C4-2B (cell line): ENCODE measurements at regions not wholly inside any gene's neighbourhood (a gene's known extent, or its start where the extent isn't known, plus 50 kb on each side); places are given as distances from the start of the nearest gene placed in this dataset.
A peak's percentile ranks its signal among the peaks of the same experiment; 100 is the strongest.

Experiments
- H3K27ac ChIP-seq: fragments of 450-650 bp; 2 replicates; pipeline ENCODE4 v1.5.1; 2017
- ZFX ChIP-seq: fragments of 450-650 bp; IDR thresholded peaks from 2 replicates; pipeline ENCODE4 v1.6.1; 2017
- TF ChIP-seq, protein P1 (sequence below): fragments of 450-650 bp; conservative IDR thresholded peaks from 2 replicates; pipeline ENCODE4 v1.5.1; 2017; ENCODE audit warnings: mild to moderate bottlenecking

DNA sequence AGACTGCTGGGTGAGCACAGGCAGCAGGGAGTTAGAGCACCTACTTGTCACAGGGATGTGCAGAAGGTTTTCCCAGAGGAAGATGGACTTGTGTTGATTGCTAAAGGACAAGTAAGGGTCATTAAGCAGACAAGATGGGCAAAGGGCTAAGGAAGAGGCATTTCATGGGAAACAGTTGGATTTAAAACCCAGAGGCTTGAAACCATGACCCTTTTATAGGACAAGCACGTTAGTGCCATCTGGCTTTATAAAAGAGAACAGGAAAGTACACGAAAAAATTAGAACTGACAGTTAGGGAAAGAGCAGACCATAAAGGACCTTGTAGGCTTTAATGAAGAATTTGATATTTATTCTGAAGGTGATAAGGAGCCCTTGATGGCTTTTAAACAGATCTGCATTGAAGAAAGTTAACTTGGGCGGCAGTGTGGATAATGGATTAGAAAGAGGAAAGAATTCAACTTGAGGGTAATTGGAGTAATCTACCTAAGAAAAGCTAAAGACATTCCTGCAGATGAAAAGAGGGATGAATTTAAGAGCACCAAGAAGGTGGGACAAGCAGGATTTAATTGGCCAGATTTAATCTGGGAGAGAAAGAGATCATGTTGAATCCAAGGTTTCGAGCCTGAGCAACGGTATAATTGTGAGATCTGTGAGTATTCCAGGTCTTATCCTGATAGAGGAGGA, 68.6 kb downstream of the ZC3H11B start:
- H3K27ac ChIP-seq: no peak overlapping the region
- no peak for TF ChIP-seq ZFX
- TF ChIP-seq, protein P1, sequence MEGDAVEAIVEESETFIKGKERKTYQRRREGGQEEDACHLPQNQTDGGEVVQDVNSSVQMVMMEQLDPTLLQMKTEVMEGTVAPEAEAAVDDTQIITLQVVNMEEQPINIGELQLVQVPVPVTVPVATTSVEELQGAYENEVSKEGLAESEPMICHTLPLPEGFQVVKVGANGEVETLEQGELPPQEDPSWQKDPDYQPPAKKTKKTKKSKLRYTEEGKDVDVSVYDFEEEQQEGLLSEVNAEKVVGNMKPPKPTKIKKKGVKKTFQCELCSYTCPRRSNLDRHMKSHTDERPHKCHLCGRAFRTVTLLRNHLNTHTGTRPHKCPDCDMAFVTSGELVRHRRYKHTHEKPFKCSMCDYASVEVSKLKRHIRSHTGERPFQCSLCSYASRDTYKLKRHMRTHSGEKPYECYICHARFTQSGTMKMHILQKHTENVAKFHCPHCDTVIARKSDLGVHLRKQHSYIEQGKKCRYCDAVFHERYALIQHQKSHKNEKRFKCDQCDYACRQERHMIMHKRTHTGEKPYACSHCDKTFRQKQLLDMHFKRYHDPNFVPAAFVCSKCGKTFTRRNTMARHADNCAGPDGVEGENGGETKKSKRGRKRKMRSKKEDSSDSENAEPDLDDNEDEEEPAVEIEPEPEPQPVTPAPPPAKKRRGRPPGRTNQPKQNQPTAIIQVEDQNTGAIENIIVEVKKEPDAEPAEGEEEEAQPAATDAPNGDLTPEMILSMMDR: peak; percentile 36

DNA sequence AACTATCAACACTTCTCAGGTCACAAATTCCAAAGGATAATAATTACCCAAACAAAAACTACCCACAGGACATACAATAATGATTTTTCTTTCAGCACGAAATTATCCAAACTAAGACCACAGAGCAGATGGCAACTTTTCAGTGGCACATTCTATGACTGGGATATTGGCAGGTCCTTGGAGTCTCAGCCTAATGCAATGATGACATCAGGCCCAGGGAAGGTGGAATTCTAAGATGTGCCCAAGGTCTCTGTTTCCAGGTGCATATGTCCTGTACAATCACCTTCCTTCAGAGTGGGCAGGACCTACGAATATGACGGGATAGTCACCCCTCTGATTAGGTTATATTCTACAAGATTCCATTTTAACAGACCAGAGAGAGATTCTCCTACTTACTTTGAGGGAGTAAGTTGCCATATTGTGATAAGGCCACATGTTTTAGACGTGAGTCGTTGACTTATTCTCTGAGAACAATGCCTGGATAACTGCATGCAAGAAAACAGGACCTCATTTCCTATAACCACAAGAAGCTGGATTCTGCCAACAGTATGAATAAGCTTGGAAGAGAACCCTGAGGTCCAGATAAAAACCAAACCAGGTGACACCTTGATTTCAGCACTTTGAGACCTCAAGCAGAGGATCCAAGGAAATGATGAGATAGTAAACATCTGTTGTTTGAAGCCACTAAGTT, 69.9 kb downstream of the ZC3H11B start:
- TF ChIP-seq ZFX: no peak
- TF ChIP-seq, protein P1: no peak
- H3K27ac ChIP-seq: no peak overlapping the region

DNA sequence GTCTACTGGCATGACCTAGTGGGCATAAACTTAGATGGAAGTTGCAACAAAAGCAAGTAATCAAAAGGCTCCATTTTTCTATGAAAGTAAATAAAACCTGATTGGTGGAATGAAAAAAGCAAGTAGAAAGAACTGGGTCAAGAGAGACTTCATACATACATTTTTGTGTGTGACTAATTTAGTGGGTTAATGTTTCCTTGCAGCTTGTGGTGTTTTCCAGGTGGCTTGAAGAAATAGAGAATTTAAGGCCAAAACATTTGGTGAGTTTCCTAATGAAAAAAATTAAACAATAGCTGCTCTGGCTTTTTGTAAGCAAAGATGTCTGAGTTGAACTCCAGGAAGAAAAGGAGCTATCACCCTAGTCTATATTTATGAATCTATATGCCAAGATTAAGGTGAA, 71.0 kb downstream of the ZC3H11B start:
- no peak overlapping the region for H3K27ac ChIP-seq
- TF ChIP-seq, protein P1: no peak
- TF ChIP-seq ZFX: no peak

DNA sequence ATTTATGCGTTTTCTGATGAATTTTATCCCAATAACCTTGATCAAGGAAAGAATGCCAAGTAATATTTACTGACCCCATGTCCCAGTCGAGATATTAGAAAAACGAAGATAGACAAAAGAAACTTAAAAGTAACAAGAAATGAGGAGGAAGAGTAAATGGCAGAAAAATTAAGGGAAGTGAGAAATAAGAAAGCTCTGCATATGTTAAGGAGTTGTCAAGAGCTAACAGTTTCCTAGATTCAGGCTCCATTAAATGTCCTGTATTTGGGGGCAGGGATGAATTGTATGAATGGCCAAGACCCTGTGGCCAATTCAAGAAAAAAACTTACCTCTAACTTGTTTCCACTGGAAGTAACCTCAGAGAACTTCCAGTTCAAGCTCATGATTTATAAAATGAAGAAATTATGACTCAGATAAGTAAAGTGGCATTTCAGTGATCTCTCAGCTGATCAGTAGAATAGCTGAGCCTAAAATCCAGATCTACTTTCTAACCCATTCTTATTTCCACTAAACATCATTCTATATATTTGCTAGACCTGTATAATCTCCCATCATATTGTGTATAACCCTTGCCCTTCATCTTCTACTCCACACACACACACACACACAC, 73.2 kb downstream of the ZC3H11B start:
- TF ChIP-seq, protein P1: no peak
- TF ChIP-seq ZFX: no peak
- H3K27ac ChIP-seq: no peak overlapping the region

DNA sequence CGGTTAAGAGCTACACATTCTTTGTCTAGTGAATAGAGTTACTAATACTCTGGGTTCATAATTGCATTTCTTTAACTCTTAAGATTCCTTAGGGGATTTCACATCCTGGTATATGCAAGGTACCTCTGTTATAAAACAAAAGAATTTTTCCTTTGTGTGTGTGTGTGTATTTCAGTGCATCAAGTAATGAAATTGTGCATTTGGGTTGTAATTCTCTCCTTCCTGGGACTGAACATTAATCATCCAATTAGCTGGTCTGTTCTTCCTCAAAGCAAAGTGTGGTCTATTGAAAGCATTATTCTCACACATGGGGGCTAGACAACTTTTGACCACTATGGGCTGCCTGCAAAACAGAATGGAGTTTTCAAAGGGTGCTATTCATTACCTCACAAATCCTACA, 74.0 kb downstream of the ZC3H11B start:
- H3K27ac ChIP-seq: no peak overlapping the region
- TF ChIP-seq ZFX: no peak
- TF ChIP-seq, protein P1: no peak

DNA sequence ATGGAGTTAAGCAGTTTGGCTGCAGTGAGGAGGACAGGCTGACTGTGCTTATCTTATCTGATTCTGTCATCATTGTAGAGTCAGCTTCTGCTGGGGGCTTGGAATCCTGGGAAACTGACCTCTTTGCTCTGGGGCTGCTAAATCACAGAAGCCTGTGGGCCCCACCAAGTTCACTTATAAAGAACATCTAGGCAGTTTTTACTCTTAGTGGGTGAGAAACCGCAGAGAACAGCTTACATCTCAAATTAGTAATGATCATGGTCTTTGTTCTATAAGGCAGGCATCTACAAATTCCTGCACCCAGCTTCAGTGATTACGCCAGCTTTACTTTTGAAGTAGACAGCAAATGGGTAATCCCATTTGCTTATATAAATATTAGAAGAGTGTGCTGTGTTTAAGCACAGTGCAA, 75.7 kb downstream of the ZC3H11B start:
- TF ChIP-seq, protein P1: no peak
- TF ChIP-seq ZFX: no peak
- H3K27ac ChIP-seq: no peak overlapping the region

DNA sequence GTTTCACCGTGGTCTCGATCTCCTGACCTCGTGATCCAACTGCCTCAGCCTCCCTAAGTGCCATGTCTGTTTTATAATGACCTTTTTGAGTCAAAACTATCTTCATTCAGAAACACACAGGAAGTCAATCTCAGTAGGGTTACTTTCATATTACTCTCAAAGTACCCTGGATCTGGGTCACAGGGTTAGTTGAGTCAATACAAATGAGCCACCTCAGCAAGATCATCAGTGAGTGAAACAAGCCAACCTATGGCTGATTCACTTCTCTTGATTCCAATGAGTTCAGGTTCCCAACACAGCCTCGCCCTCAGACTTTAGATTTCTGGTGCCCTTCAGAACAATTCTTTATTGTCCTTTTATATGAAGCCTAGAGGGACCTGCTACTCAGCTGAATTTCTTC, 76.9 kb downstream of the ZC3H11B start:
- TF ChIP-seq ZFX: no peak
- TF ChIP-seq, protein P1: no peak
- H3K27ac ChIP-seq: no peak overlapping the region
